Heart left ventricle (tissue), 16 donors: ENCODE measurements at regions not wholly inside any gene's neighbourhood (a gene's known extent, or its start where the extent isn't known, plus 50 kb on each side); places are given as distances from the start of the nearest gene placed in this dataset.
A peak's percentile ranks its signal among the peaks of the same experiment; 100 is the strongest.

Experiments
- ATAC-seq, 4 donors: fragments of 200-7000 bp; cut with Tn5 transposase; one replicate each; pipeline ENCODE4 v1.9.1; 2020 to 2022; ENCODE audit warnings: moderate library complexity in 4 of 4, mild to moderate bottlenecking in 3 of 4, moderate number of reproducible peaks in 1 of 4
- DNase-seq, 5 donors: peaks; one replicate each; pipeline ENCODE4 v3.0.0-alpha.2; 2020
- H3K27ac ChIP-seq, 12 donors: fragments of 200-600 bp; sonication (generic) in 4 of 12; one replicate each; pipeline versions ENCODE4 v1.5.0 to v1.8.0; 2016 to 2022; ENCODE audit warnings: mild to moderate bottlenecking in 2 of 12
- H3K27me3 ChIP-seq, 9 donors: fragments of 200-600 bp; sonication (generic) in 2 of 9; one replicate each; pipeline versions ENCODE4 v1.5.1 to v1.8.0; 2016 to 2022; ENCODE audit warnings: mild to moderate bottlenecking in 3 of 9
- H3K36me3 ChIP-seq, 9 donors: fragments of 200-600 bp; sonication (generic) in 2 of 9; one replicate each; pipeline versions ENCODE4 v1.5.0 to v1.8.0; 2018 to 2022; ENCODE audit warnings: mild to moderate bottlenecking in 2 of 9
- H3K4me1 ChIP-seq, 12 donors: fragments of 200-600 bp; sonication (generic) in 4 of 12; one replicate each; pipeline versions ENCODE4 v1.5.0 to v1.8.0; 2016 to 2022; ENCODE audit warnings: mild to moderate bottlenecking in 3 of 12
- H3K4me3 ChIP-seq, 12 donors: fragments of 200-600 bp; sonication (generic) in 4 of 12; one replicate each; pipeline versions ENCODE4 v1.5.0 to v1.8.0; 2017 to 2022; ENCODE audit warnings: mild to moderate bottlenecking in 9 of 12, moderate library complexity in 4 of 12
- H3K9me3 ChIP-seq, 12 donors: fragments of 200-600 bp; sonication (generic) in 4 of 12; one replicate each; pipeline versions ENCODE4 v1.5.0 to v1.8.0; 2016 to 2022; ENCODE audit warnings: mild to moderate bottlenecking in 1 of 12
- POLR2A ChIP-seq, 2 donors: fragments of 450-650 bp; IDR thresholded peaks; one replicate each; pipeline ENCODE4 v1.6.1; 2017; ENCODE audit warnings: antibody characterized with exemption in 2 of 2, mild to moderate bottlenecking in 2 of 2, moderate library complexity in 2 of 2
- WGBS, 4 donors: extraction: QIAGEN DNeasy Blood & Tissue Kit in 2 of 4; methylation state at CpG; one replicate each; pipeline versions ENCODE4 v1.1.5 to v1.1.7; 2013 to 2018; 5-methylcytosine and 5-hydroxymethylcytosine counted together
- intact Hi-C, 10 donors: fragments of 100-400 bp; cut with DNase I; formaldehyde crosslinking; loops; one replicate each; pipeline versions ENCODE4 v1.11.1 to v1.14.2; 2022
- TF ChIP-seq, protein P1 (sequence below), 12 donors: fragments of 200-600 bp; sonication (generic) in 4 of 12; IDR thresholded peaks; one replicate each; pipeline versions ENCODE4 v1.5.0 to v1.8.0; 2018 to 2022; ENCODE audit warnings: antibody characterized with exemption in 12 of 12, mild to moderate bottlenecking in 5 of 12
- donor health status: ischemic (EF 13 %, LVEDD 7.1; RV severe dilation, severe dysfunction).
- donor health status: healthy with polysubstance abuse.
- donor health status: DM: no; HTN: yes; CAD: no.
- donor health status: DM: no; HTN: no; CAD: no.
- donor health status: ischemic (EF 25% LVEDD 6.9; RV normal size, moderate dysfunction).
- donor health status: ischemic (EF 25% LVEDD 5.7; RV mildly dilated, moderate dysfunction).
- donor health status: healthy.
- donor health status: DM: yes; HTN: yes; CAD: no.
- donor health status: ischemic (EF 35%, LVEDD 5.7; RV mildly dilated, moderate dysfunction).
- donor health status: nonischemic (EF 11% LVEDD 7.7; RV severe dilation, severe dysfunction).
- donor health status: DM: yes; HTN: yes; CAD: no.
- donor health status: PGD.
- donor health status: ischemic (EF 29% LVEDD 5.4; RV normal size, mild dysfunction).
- donor health status: nonischemic (EF 23%, LVEDD 6.1; RV moderate dilation, normal function).

- Histone ChIP-seq H3K4me3 (no peak overlapping the region), H3K4me1 (peaks cover 0 to 21% (median 0%) of the 10 kb centered on the region in 12 donors), H3K9me3 (no peaks in the 10 kb centered on the region), H3K36me3 (no peaks in the 10 kb centered on the region), H3K27me3 (no peaks in the 10 kb centered on the region), H3K27ac (peak overlapping the region in 7 of 12 donors; percentile 19 to 62 (median 44))
- ATAC-seq (peak in 2 of 4 donors; percentile 55 to 56), DNase-seq (peak in 4 of 5 donors; percentile 31 to 56 (median 33))
- intact Hi-C loops: loop anchor here in 1 of 10 donors (2.0 kb wide), 1 partner anchor 21 kb away; no protein-coding TSS in a partner anchor
- TF ChIP-seq, protein P1, sequence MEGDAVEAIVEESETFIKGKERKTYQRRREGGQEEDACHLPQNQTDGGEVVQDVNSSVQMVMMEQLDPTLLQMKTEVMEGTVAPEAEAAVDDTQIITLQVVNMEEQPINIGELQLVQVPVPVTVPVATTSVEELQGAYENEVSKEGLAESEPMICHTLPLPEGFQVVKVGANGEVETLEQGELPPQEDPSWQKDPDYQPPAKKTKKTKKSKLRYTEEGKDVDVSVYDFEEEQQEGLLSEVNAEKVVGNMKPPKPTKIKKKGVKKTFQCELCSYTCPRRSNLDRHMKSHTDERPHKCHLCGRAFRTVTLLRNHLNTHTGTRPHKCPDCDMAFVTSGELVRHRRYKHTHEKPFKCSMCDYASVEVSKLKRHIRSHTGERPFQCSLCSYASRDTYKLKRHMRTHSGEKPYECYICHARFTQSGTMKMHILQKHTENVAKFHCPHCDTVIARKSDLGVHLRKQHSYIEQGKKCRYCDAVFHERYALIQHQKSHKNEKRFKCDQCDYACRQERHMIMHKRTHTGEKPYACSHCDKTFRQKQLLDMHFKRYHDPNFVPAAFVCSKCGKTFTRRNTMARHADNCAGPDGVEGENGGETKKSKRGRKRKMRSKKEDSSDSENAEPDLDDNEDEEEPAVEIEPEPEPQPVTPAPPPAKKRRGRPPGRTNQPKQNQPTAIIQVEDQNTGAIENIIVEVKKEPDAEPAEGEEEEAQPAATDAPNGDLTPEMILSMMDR (IDR thresholded peaks at IDR 0.05): no peak
- no peak for TF ChIP-seq POLR2A (IDR thresholded peaks at IDR 0.05)
- WGBS, 4 donors: 39 to 51% (median 45%) methylated on average over 9 of the region's 9 CpGs
Measured at GRCh38 chr6:1131285-1132079, 180.4 kb upstream of the FOXQ1 start.

DNA sequence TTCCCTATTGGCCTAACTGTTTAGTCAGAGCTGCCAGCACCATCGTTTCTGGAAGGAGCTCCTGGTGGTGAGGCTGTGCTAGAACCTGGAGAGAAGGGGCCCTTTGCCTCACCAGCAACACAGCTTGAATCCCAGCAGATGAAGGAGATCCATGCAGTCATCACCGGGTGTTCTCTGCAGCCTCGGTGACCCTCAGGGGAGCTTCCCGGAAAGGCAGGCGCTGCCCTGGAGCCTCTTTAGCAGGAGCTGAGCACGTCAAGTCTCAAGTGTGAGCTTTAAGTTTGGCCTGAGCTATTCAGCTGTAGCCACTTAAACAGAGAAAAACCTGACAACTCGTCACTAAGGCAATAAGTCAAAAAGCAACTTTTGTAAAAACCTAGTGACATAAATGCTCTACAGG is 181.2 kb upstream of the FOXQ1 start:
- H3K27ac ChIP-seq: peak overlapping the region in 6 of 12 donors; percentile 39 to 62 (median 46)
- intact Hi-C loops: no loop called here
- peaks cover 0 to 21% (median 0%) of the 10 kb centered on the region in 12 donors for H3K4me1 ChIP-seq
- DNase-seq (peak in 4 of 5 donors; percentile 40 to 72 (median 46)), ATAC-seq (peak in 3 of 4 donors; percentile 51 to 78 (median 60))
- no peaks in the 10 kb centered on the region for H3K9me3 ChIP-seq
- TF ChIP-seq, protein P1 (IDR thresholded peaks at IDR 0.05): no peak
- TF ChIP-seq POLR2A (IDR thresholded peaks at IDR 0.05): no peak
- 62 to 70% (median 64%) methylated on average over 7 of the region's 7 CpGs for WGBS, 4 donors
- no peaks in the 10 kb centered on the region for H3K36me3 ChIP-seq
- no peaks in the 10 kb centered on the region for H3K27me3 ChIP-seq
- H3K4me3 ChIP-seq: no peak overlapping the region

GRCh38 chr6:1129131-1129530 is 182.8 kb upstream of the FOXQ1 start:
- WGBS, 4 donors: 59 to 72% (median 71%) methylated on average over 8 of the region's 8 CpGs
- H3K4me1 ChIP-seq: peaks cover 0 to 21% (median 0%) of the 10 kb centered on the region in 12 donors
- no peak overlapping the region for H3K4me3 ChIP-seq
- DNase-seq (peak in 4 of 5 donors; percentile 44 to 58 (median 50)), ATAC-seq (peak in 3 of 4 donors; percentile 75 to 81 (median 78))
- no peaks in the 10 kb centered on the region for H3K36me3 ChIP-seq
- H3K27ac ChIP-seq: peak overlapping the region in 1 of 12 donors; percentile 49
- no peak for TF ChIP-seq POLR2A (IDR thresholded peaks at IDR 0.05)
- TF ChIP-seq, protein P1 (IDR thresholded peaks at IDR 0.05): no peak
- intact Hi-C loops: no loop called here
- H3K9me3 ChIP-seq: no peaks in the 10 kb centered on the region
- H3K27me3 ChIP-seq: no peaks in the 10 kb centered on the region

DNA sequence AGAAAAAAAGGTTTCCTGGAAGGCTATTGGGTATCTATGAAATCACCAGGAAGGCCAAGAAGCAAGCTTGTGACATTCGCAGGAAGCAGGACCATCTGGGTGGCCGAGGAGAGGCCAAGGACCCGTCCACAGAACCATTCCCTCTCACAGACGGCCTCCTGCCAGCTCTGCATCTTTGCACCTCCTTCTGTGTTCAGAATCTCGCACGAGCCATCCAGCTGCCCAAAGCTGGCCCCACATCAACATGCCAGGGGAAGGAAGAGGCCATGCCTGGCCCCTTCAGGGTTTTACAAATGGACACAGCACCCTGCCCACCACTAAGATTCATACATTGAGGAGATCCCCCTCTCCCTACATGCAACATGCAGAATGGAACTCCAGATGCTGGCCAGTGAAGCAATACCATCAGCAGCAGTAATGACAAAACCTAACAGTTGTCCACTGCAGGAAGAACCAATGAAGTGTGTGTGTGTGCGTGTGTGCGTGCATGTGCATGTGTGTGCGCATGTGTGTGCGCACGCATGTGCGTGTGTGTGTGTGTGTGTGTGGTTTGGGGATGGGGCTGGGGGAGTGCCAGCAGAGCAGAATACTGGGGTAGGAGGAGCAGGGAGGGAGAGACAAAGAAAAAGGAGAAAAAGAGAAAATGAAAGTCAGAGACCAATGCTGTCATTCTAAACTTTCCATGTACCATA is 184.2 kb upstream of the FOXQ1 start:
- Histone ChIP-seq H3K4me1 (peaks cover 0 to 21% (median 0%) of the 10 kb centered on the region in 12 donors), H3K27me3 (peaks cover 0 to 2% (median 0%) of the 10 kb centered on the region in 9 donors), H3K36me3 (no peaks in the 10 kb centered on the region), H3K4me3 (no peak overlapping the region), H3K9me3 (no peaks in the 10 kb centered on the region), H3K27ac (no peak overlapping the region)
- intact Hi-C loops: no loop called here
- DNase-seq (no peak), ATAC-seq (no peak)
- 77 to 91% (median 86%) methylated on average over 11 to 12 of the region's 12 CpGs for WGBS, 4 donors
- TF ChIP-seq, protein P1 (IDR thresholded peaks at IDR 0.05): no peak
- TF ChIP-seq POLR2A (IDR thresholded peaks at IDR 0.05): no peak
